Coronary artery (tissue), 2 donors: ENCODE measurements at regions not wholly inside any gene's neighbourhood (a gene's known extent, or its start where the extent isn't known, plus 50 kb on each side); places are given as distances from the start of the nearest gene placed in this dataset.

Source experiments
- DNase-seq: peaks from one replicate; pipeline ENCODE4 v3.0.0-alpha.2; 2017; ENCODE audit warnings: low spot score
- H3K27ac ChIP-seq, 2 donors: fragments of 200-600 bp; sonication (generic); one replicate each; pipeline ENCODE4 v1.5.1; 2016 to 2019
- H3K4me3 ChIP-seq: fragments of 200-600 bp; sonication (generic); 2 replicates; pipeline ENCODE4 v1.5.1; 2016; ENCODE audit warnings: mild to moderate bottlenecking, moderate library complexity
- TF ChIP-seq, protein P1 (sequence below): fragments of 200-600 bp; sonication (generic); IDR thresholded peaks from one replicate; pipeline ENCODE4 v1.5.1; 2019; ENCODE audit warnings: antibody characterized with exemption

DNA sequence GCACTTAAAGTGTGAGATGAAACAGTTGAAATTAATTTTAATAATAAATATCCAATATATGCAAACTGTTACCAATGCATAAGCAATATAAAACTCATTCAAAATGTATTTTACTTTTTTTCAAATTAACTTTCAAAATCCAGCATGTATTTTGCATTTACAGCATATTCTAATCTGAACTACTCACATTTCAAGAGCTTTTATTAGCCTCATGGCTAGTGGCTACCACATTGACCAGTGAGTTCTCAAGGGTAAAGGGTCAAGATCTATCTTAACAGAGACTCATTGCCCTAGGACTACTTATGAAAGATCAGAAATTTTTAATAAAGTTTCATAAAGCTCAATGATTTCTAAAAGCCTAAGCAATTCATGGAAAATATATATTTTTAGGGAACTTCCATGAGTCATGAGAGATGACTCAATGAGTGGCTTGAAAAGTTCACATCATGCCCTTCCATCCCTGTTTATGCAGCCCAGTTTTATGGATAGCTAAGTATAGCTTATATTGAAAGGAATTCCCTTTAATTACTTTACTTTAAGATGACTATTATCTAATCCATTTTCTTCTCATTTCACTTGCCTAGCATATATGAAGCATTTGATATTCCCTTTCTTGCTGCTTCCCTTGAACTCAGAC is 608.6 kb downstream of the SLCO4C1 start:
- no peak for DNase-seq
- TF ChIP-seq, protein P1, sequence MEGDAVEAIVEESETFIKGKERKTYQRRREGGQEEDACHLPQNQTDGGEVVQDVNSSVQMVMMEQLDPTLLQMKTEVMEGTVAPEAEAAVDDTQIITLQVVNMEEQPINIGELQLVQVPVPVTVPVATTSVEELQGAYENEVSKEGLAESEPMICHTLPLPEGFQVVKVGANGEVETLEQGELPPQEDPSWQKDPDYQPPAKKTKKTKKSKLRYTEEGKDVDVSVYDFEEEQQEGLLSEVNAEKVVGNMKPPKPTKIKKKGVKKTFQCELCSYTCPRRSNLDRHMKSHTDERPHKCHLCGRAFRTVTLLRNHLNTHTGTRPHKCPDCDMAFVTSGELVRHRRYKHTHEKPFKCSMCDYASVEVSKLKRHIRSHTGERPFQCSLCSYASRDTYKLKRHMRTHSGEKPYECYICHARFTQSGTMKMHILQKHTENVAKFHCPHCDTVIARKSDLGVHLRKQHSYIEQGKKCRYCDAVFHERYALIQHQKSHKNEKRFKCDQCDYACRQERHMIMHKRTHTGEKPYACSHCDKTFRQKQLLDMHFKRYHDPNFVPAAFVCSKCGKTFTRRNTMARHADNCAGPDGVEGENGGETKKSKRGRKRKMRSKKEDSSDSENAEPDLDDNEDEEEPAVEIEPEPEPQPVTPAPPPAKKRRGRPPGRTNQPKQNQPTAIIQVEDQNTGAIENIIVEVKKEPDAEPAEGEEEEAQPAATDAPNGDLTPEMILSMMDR, result no peak
- H3K27ac ChIP-seq, result no peak overlapping the region
- H3K4me3 ChIP-seq, result no peak overlapping the region

- no peak for DNase-seq
- Histone ChIP-seq H3K4me3 (no peak overlapping the region), H3K27ac (no peak overlapping the region)
- TF ChIP-seq, protein P1, result no peak
These were observed 609.4 kb downstream of the SLCO4C1 start for GRCh38 chr5:101686536-101687157.

GRCh38 chr5:101679816-101680215 is 616.3 kb downstream of the SLCO4C1 start:
- TF ChIP-seq, protein P1, result no peak
- no peak overlapping the region for H3K4me3 ChIP-seq
- DNase-seq, result no peak
- no peak overlapping the region for H3K27ac ChIP-seq

DNA sequence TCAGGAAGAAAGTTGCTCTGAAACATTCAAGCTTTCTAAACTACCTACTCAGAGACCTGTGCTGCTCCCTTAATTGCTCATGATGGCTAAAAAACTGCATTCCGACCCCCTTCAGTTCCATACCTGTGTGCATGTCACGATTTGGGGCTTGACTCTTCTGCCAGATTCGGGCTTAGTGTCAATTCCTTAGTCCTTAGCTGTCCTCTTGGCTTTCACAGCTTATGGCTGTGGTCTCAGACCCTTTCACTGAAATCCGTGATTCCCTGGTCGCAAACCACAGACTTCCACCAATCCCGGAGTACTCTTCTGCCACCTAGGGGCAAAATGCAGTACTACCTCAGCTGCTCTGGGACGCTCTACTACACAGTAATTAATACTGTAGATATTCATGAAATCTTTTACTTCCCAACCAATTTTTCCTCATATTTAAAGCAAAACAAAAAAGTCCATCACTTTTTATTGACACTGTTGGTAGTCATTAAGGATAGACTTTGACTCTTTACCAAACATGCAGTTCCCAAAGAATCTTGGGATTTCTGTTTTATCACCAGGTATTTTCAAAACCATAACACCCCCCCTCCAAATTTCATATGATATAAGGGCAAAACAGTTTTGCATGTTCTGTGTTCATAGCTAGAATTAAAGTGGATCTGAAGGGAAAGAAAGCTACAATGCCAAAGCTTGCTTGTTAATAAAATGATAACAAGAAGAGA is 617.4 kb downstream of the SLCO4C1 start:
- TF ChIP-seq, protein P1, result peak; percentile 80
- Histone ChIP-seq H3K4me3 (no peak overlapping the region), H3K27ac (no peak overlapping the region)
- no peak for DNase-seq

DNA sequence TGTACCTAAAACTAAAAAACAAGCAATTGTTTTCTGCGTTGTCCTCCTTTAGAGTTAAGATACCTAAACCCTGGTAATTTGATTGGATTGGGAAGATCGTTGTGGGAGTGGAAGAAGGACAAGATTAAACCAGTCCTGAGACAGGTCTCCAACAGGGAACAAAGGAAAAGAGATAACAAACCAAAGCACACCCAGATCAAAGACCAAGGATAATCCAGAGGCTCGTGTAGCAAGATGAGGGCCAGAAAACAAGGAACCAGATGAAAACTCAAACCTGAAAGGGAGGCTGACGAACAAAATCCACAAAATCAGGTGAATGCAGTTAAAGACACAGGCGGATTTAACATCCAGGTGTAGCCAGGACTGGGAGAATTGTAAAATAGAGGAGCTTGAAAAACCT is 618.1 kb downstream of the SLCO4C1 start:
- Histone ChIP-seq H3K27ac (no peak overlapping the region), H3K4me3 (no peak overlapping the region)
- TF ChIP-seq, protein P1, result no peak
- no peak for DNase-seq

DNA sequence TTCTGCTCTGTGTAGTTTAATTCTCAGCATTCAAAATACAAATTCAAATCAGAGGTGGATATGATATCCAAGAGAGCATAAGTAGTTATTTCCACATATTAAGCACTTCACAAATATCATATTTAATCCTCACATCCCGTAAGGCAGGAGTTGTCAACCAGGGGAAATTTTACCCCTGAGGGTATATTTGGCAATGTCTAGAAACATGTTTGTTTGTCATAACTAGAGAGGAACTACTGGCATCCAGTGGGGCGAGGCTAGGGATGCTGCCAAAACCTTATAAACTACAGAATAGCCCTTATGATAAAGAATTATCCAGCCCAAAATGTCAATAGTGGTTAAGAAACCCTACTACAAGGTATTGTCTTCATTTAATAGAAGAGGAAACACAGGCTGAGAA is 619.4 kb downstream of the SLCO4C1 start:
- Histone ChIP-seq H3K4me3 (no peak overlapping the region), H3K27ac (no peak overlapping the region)
- TF ChIP-seq, protein P1, result no peak
- DNase-seq, result no peak
